Limb (tissue), 2 donors: ENCODE measurements at regions not wholly inside any gene's neighbourhood (a gene's known extent, or its start where the extent isn't known, plus 50 kb on each side); places are given as distances from the start of the nearest gene placed in this dataset.
"Not testable (repeated sequence)": the region's sequence is repeated elsewhere in the genome, so short reads cannot be mapped to it uniquely, and the experiment has no call there.

Experiments
- DNase-seq, 2 donors: peaks; one replicate each; pipeline ENCODE4 v3.0.0-alpha.2; 2016; ENCODE audit errors: extremely low spot score in 2 of 2

- no peak for DNase-seq
Measured at GRCh38 chr2:39487398-39488250, 50.5 kb upstream of the MAP4K3 start.

GRCh38 chr2:39488450-39488849 is 51.4 kb upstream of the MAP4K3 start:
- no peak for DNase-seq

- no peak for DNase-seq
Measured at GRCh38 chr2:39490586-39490985, 53.5 kb upstream of the MAP4K3 start.

- no peak for DNase-seq
Measured at GRCh38 chr2:39491653-39492052, 54.6 kb upstream of the MAP4K3 start.

- no peak for DNase-seq
Measured at GRCh38 chr2:39492095-39492590, 55.1 kb upstream of the MAP4K3 start.

- no peak for DNase-seq
Measured at GRCh38 chr2:39492716-39493115, 55.6 kb upstream of the MAP4K3 start.

GRCh38 chr2:39494784-39495251 is 57.7 kb upstream of the MAP4K3 start:
- no peak for DNase-seq

GRCh38 chr2:39497082-39497801 is 60.2 kb upstream of the MAP4K3 start:
- peak in 1 of 2 donors; percentile 32 for DNase-seq

GRCh38 chr2:39498176-39498575 is 61.1 kb upstream of the MAP4K3 start:
- DNase-seq, result not testable (repeated sequence)

- no peak for DNase-seq
Measured at GRCh38 chr2:39498786-39499185, 61.7 kb upstream of the MAP4K3 start.

GRCh38 chr2:39499336-39499735 is 62.3 kb upstream of the MAP4K3 start:
- no peak for DNase-seq

- no peak for DNase-seq
Measured at GRCh38 chr2:39501412-39501811, 64.3 kb upstream of the MAP4K3 start.

- DNase-seq, result no peak
Measured at GRCh38 chr2:39503277-39503676, 66.2 kb upstream of the MAP4K3 start.

GRCh38 chr2:39504790-39505335 is 67.8 kb upstream of the MAP4K3 start:
- no peak for DNase-seq

- DNase-seq, result no peak
Measured at GRCh38 chr2:39506215-39506614, 69.1 kb upstream of the MAP4K3 start.

- DNase-seq, result no peak
Measured at GRCh38 chr2:39508198-39508597, 71.1 kb upstream of the MAP4K3 start.

GRCh38 chr2:39510140-39510539 is 73.1 kb upstream of the MAP4K3 start:
- DNase-seq, result no peak

GRCh38 chr2:39511219-39511604 is 74.1 kb upstream of the MAP4K3 start:
- no peak for DNase-seq

- no peak for DNase-seq
Measured at GRCh38 chr2:39511605-39512433, 74.7 kb upstream of the MAP4K3 start.

GRCh38 chr2:39512434-39512935 is 75.4 kb upstream of the MAP4K3 start:
- no peak for DNase-seq

GRCh38 chr2:39512941-39513340 is 75.9 kb upstream of the MAP4K3 start:
- no peak for DNase-seq
